Endothelial cell (in vitro differentiated cells): ENCODE measurements at regions not wholly inside any gene's neighbourhood (a gene's known extent, or its start where the extent isn't known, plus 50 kb on each side); places are given as distances from the start of the nearest gene placed in this dataset.

Source experiments
- DNase-seq: peaks from one replicate; pipeline ENCODE4 v3.0.0; 2021; ENCODE audit warnings: low spot score
- H3K27ac Mint-ChIP-seq: one replicate; pipeline ENCODE4 v1.8.0; 2021; ENCODE audit warnings: mixed read lengths, inconsistent platforms; ENCODE audit not compliant: unreplicated experiment
- H3K27me3 Mint-ChIP-seq: one replicate; pipeline ENCODE4 v1.8.0; 2021; ENCODE audit warnings: mild to moderate bottlenecking, moderate library complexity, mixed read lengths, inconsistent platforms; ENCODE audit not compliant: unreplicated experiment
- H3K36me3 Mint-ChIP-seq: one replicate; pipeline ENCODE4 v1.8.0; 2021; ENCODE audit warnings: mild to moderate bottlenecking, low read depth, mixed read lengths, inconsistent platforms; ENCODE audit not compliant: unreplicated experiment
- H3K4me1 Mint-ChIP-seq: one replicate; pipeline ENCODE4 v1.8.0; 2021; ENCODE audit warnings: mild to moderate bottlenecking, mixed read lengths, inconsistent platforms; ENCODE audit not compliant: unreplicated experiment
- H3K4me3 Mint-ChIP-seq: one replicate; pipeline ENCODE4 v1.8.0; 2021; ENCODE audit warnings: mild to moderate bottlenecking, mixed read lengths, inconsistent platforms; ENCODE audit not compliant: unreplicated experiment
- H3K9me3 Mint-ChIP-seq: one replicate; pipeline ENCODE4 v1.8.0; 2021; ENCODE audit warnings: mixed read lengths, inconsistent platforms; ENCODE audit not compliant: unreplicated experiment
- CTCF ChIP-seq: fragments of 200-600 bp; sonication (generic); IDR thresholded peaks from one replicate; pipeline ENCODE4 v1.5.0; 2021; ENCODE audit warnings: antibody characterized with exemption; ENCODE audit not compliant: unreplicated experiment

GRCh38 chr2:128405467-128405900 lies 86.8 kb upstream of the HS6ST1 start:
- Mint-ChIP-seq H3K27ac (no peak overlapping the region), H3K27me3 (peaks cover 5% of the 10 kb centered on the region), H3K4me1 (peaks cover 40% of the 10 kb centered on the region), H3K36me3 (no peaks in the 10 kb centered on the region), H3K4me3 (no peak overlapping the region), H3K9me3 (no peaks in the 10 kb centered on the region)
- no peak for TF ChIP-seq CTCF
- no peak for DNase-seq

- DNase-seq = no peak
- Mint-ChIP-seq H3K27me3 (peaks cover 7% of the 10 kb centered on the region), H3K9me3 (no peaks in the 10 kb centered on the region), H3K36me3 (no peaks in the 10 kb centered on the region), H3K27ac (no peak overlapping the region), H3K4me1 (peaks cover 39% of the 10 kb centered on the region), H3K4me3 (no peak overlapping the region)
- no peak for TF ChIP-seq CTCF
These were observed 87.4 kb upstream of the HS6ST1 start for GRCh38 chr2:128405981-128406613.

GRCh38 chr2:128406736-128407554 lies 88.3 kb upstream of the HS6ST1 start:
- Mint-ChIP-seq H3K4me1 (peaks cover 39% of the 10 kb centered on the region), H3K27me3 (peaks cover 7% of the 10 kb centered on the region), H3K36me3 (no peaks in the 10 kb centered on the region), H3K9me3 (no peaks in the 10 kb centered on the region), H3K27ac (no peak overlapping the region), H3K4me3 (no peak overlapping the region)
- TF ChIP-seq CTCF = no peak
- DNase-seq = no peak

GRCh38 chr2:128408349-128409305 lies 90.0 kb upstream of the HS6ST1 start:
- Mint-ChIP-seq H3K9me3 (no peaks in the 10 kb centered on the region), H3K27ac (peak overlapping the region; percentile 52), H3K27me3 (peaks cover 9% of the 10 kb centered on the region), H3K4me3 (no peak overlapping the region), H3K36me3 (no peaks in the 10 kb centered on the region), H3K4me1 (peaks cover 36% of the 10 kb centered on the region)
- no peak for TF ChIP-seq CTCF
- peak; percentile 57 for DNase-seq
